ENCODE measurements at regions not wholly inside any gene's neighbourhood (a gene's known extent, or its start where the extent isn't known, plus 50 kb on each side); places are given as distances from the start of the nearest gene placed in this dataset.

DNA sequence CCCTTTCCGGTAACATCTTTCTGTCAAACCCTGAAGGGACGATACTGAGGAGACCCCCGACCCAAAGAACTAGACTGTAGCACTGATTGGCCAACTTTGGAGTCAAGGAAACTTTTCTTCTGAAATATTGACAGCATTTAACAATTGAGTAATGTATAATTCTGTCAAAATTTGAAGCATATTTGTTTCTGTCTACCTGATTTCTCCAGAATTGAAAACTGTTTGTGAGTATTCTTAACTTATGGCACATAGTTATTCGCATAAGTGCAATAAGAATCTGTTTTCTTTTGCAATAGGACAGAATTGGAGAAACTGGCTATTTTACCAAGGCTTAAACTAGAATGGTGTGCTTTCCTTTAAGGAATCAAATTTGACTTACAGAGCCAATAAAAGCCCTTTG is 267.1 kb upstream of the FOXN3 start:
- TF ChIP-seq, protein P1, sequence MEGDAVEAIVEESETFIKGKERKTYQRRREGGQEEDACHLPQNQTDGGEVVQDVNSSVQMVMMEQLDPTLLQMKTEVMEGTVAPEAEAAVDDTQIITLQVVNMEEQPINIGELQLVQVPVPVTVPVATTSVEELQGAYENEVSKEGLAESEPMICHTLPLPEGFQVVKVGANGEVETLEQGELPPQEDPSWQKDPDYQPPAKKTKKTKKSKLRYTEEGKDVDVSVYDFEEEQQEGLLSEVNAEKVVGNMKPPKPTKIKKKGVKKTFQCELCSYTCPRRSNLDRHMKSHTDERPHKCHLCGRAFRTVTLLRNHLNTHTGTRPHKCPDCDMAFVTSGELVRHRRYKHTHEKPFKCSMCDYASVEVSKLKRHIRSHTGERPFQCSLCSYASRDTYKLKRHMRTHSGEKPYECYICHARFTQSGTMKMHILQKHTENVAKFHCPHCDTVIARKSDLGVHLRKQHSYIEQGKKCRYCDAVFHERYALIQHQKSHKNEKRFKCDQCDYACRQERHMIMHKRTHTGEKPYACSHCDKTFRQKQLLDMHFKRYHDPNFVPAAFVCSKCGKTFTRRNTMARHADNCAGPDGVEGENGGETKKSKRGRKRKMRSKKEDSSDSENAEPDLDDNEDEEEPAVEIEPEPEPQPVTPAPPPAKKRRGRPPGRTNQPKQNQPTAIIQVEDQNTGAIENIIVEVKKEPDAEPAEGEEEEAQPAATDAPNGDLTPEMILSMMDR (IDR thresholded peaks at IDR 0.05), result no peak
- no peak for TF ChIP-seq POLR2A (IDR thresholded peaks at IDR 0.05)
